ENCODE measurements at regions not wholly inside any gene's neighbourhood (a gene's known extent, or its start where the extent isn't known, plus 50 kb on each side); places are given as distances from the start of the nearest gene placed in this dataset.

GRCh38 chr12:46884362-46884761, 58.6 kb upstream of the SLC38A4 start:
- TF ChIP-seq, protein P1, sequence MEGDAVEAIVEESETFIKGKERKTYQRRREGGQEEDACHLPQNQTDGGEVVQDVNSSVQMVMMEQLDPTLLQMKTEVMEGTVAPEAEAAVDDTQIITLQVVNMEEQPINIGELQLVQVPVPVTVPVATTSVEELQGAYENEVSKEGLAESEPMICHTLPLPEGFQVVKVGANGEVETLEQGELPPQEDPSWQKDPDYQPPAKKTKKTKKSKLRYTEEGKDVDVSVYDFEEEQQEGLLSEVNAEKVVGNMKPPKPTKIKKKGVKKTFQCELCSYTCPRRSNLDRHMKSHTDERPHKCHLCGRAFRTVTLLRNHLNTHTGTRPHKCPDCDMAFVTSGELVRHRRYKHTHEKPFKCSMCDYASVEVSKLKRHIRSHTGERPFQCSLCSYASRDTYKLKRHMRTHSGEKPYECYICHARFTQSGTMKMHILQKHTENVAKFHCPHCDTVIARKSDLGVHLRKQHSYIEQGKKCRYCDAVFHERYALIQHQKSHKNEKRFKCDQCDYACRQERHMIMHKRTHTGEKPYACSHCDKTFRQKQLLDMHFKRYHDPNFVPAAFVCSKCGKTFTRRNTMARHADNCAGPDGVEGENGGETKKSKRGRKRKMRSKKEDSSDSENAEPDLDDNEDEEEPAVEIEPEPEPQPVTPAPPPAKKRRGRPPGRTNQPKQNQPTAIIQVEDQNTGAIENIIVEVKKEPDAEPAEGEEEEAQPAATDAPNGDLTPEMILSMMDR (IDR thresholded peaks at IDR 0.05), result no peak
- no peak for TF ChIP-seq POLR2A (IDR thresholded peaks at IDR 0.05)

Measured in Peyer's patch (tissue), 4 donors.